HG03097 (cell line): ENCODE measurements at regions not wholly inside any gene's neighbourhood (a gene's known extent, or its start where the extent isn't known, plus 50 kb on each side); places are given as distances from the start of the nearest gene placed in this dataset.

ENCODE experiments used
- ATAC-seq: cut with Tn5 transposase; IDR thresholded peaks from one replicate; pipeline ENCODE4 v1.9.1; 2021; ENCODE audit not compliant: unreplicated experiment, low FRiP score

- no peak for ATAC-seq
Observed at GRCh38 chr13:40129467-40129866, 474.0 kb downstream of the COG6 start.

GRCh38 chr13:40130871-40131636 lies 475.6 kb downstream of the COG6 start:
- no peak for ATAC-seq

DNA sequence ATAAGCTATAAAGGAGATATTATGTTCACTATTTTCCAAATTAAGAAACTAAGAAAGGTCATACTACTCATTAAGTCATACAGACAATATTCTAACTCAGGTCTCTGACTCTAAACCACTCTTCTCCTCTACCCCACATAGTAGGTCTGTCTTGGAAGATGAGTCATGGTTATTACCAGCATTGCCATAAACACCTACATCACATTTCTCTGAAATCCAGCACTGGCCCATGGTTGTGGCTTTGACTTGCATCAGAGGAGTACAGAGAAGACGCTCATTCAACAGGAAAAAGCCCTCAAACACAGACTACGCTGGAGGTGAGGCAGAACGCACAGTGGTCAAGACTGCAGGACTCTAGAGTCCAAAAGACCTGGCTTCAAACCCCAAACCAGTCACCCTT lies 476.8 kb downstream of the COG6 start:
- no peak for ATAC-seq

DNA sequence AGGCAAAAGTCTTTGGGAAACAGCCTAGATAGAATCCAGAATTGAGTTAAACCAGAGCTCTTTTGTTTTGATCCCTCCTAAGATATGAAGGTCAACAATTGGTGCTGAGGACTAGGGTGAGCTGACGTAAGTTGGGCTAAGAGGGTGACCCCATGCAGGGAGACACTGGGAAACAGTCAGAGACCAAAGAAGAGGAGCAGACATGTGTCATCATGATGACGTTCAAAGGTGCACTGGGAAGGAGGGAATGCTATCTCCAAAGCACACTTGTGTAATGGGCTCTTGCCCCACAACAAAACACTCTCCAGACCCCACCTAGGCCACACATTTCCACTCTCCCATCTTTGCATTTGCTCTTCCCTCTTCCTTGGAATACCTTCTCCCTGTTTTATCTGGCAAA lies 481.4 kb downstream of the COG6 start:
- no peak for ATAC-seq

- ATAC-seq, result no peak
Observed at GRCh38 chr13:40137400-40137799, 481.9 kb downstream of the COG6 start.

DNA sequence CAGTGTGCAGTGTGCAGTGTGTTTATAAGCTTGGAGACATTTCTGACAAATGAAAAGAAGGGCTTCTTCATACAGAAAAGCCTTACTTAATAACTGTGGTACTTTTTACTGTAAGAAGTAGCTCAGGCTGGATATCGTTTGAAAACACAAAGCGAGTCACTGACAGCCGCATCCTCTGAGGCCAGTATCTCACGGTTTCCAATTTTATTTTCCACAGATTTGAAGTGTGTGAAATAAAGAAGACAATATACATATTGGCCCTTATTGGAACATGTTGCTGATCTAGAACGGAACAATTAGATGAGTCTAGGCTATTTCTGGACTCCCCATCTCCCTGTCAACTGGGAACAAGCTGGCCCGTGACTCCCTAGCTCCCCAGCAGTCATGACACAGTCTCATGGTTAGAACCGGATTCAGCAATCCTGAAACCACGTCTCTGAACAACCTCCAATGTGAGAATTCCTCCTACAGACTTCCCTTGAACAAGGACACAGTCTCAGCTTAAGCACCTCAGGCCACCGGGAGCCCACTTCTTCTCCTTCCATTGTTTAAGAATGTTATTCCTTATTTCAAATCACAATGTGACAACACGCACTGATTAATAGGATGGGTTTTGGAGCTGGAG lies 484.5 kb downstream of the COG6 start:
- no peak for ATAC-seq

GRCh38 chr13:40141859-40142555 lies 486.5 kb downstream of the COG6 start:
- no peak for ATAC-seq

DNA sequence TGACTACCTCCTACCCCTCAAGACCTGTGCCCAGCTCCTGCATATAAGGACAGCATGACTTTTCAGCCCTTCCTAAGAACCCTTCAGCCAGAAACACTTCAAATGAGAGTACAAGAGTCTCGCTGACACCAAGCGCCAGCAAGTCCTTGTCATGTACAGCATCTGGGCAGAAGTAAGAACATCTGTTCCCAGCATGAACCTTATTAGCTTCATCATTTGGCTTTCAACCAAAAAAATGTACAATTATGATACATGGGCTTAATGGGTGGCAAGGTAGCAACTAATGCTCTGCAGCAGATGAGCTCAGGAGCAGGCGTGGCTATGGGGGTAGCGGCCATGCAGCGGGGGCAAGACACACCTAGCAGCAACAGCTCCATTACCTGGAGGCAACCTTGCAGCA lies 487.6 kb downstream of the COG6 start:
- ATAC-seq, result no peak

GRCh38 chr13:40143559-40143958 lies 488.1 kb downstream of the COG6 start:
- ATAC-seq, result no peak

- ATAC-seq, result no peak
Observed at GRCh38 chr13:40145139-40145538, 489.7 kb downstream of the COG6 start.

DNA sequence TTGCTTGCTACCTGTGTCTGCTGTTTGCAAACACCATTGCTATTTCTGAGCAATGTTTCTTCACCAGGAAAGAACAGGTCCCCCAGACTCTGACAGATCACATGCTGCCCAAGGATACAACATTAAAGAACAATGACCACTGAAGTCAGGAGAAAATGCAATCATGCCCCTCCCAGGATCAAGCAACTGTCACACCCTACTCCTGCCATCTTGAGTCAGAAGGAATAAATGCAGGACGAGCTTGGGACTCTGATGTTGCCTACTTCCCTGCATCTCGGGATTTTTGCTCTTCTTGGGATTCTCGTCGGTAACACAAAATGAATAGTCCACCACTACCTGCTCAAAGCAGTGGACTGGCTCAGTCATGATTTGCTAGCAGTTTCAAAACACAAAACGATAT lies 490.6 kb downstream of the COG6 start:
- no peak for ATAC-seq

DNA sequence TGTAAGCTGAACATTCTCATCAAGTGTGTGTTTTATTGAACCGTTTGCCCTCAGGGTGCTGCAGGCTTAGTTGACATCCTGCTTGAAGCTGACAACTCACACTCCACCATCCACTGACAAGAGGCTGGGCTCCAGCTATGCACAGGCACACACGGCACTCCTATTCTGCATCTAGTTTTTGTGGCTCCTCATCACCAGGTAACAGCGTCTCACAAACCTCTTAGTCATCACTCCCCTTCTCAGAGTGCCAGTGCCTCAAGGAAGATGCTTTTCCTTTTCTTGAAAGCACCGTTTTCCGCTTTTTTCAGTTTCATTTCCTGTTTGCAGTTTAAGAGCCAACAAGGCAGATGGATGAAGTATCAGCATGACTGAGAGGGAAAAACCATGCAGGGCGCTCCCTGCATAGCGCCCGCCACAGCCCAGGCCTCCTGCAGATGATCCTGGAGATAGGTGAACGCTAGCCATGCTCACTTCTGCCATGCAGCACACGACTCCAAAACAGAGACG lies 491.2 kb downstream of the COG6 start:
- no peak for ATAC-seq

GRCh38 chr13:40148101-40148500 lies 492.6 kb downstream of the COG6 start:
- no peak for ATAC-seq

DNA sequence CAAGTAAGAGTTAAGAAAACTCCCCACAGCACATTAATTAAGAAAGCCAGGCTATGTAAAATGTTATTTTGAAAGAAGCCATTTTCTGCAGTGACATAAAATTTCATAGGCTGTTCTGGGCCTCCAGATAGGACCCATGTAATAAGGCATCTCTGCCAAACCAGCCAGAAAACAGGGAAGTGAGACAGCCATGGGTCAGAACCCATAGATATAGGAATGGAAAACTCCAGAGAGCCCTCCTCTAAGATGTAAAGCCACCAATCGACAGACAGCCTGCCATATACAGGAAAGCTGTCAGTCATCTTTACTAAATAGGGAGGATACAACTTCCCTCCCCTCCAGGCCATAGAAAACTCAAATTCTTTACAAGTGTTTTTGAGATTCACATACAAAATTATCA lies 493.3 kb downstream of the COG6 start:
- no peak for ATAC-seq

GRCh38 chr13:40149611-40150274 lies 494.3 kb downstream of the COG6 start:
- no peak for ATAC-seq

DNA sequence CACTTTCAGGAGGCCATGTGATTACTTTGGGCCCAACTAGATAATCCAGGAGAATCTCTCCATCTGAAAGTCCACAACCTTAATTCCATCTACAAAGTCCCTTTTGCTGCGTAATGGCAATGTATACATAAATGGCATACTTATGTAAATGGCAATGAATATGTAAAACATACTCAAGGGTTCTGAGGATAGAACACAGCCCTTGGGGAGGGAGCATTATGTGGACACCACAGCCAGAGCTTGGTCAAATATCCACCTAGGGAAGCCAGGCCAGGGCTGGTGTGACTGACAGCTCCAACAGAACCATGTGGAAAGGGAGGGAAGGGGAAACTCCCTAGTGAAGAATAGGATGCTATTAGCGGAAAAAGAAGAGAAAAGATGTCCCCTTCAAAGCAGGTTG lies 496.2 kb downstream of the COG6 start:
- ATAC-seq, result no peak

GRCh38 chr13:40152145-40152544 lies 496.7 kb downstream of the COG6 start:
- no peak for ATAC-seq

DNA sequence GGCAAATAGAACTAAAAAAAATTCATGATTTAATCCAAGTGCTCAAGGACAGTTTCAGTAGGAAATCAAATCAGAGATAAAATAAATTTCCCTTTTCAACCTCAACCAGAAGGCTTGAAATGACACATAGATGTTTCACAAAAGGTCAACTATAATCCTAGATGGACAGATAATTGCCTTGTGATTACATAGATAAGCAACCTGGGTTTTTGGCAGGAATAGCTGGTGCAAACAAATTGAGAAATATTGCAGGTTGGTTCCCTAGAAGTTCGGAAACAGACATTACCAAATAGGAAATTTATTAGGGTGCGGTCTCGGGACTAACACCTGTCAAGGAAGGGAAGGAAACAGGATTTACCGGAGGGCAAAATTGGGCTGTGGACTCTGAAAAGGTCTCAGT lies 497.5 kb downstream of the COG6 start:
- no peak for ATAC-seq

GRCh38 chr13:40153516-40153915 lies 498.1 kb downstream of the COG6 start:
- ATAC-seq, result no peak

DNA sequence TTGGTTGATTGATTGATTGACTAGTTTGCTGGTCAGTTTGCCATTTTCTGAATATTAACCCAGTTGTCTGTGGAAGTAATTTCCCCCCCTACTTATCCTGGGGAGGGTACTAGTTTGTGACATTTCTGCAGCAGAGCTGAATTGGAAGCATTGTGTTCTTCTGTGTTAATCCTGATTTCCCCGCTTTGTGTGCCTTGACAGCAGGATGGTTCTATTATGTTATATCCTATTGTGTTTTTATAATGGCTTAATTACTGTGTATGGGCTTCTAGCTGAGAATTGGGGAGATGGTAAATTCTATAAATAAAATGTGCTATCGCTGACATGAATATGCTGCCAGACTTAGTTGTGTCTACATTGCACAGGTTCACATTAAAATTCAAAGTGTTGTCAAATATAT lies 499.7 kb downstream of the COG6 start:
- no peak for ATAC-seq

GRCh38 chr13:40158218-40158617 lies 502.8 kb downstream of the COG6 start:
- ATAC-seq, result no peak
